Esophagus squamous epithelium (tissue), 4 donors: ENCODE measurements at regions not wholly inside any gene's neighbourhood (a gene's known extent, or its start where the extent isn't known, plus 50 kb on each side); places are given as distances from the start of the nearest gene placed in this dataset.

Experiments
- POLR2A ChIP-seq, 4 donors: fragments of 450-650 bp; IDR thresholded peaks; one replicate each; pipeline ENCODE4 v1.6.1; 2017; ENCODE audit warnings: antibody characterized with exemption in 4 of 4, mild to moderate bottlenecking in 4 of 4, moderate library complexity in 3 of 4
- TF ChIP-seq, protein P1 (sequence below), 6 experiments: fragments of 450-650 bp in 4 of 6; fragments of 200-600 bp in 2 of 6; sonication (generic) in 2 of 6; IDR thresholded peaks; one replicate each; pipeline ENCODE4 v1.5.1; 2016 to 2019; ENCODE audit warnings: antibody characterized with exemption in 6 of 6, mild to moderate bottlenecking in 4 of 6, moderate library complexity in 4 of 6

DNA sequence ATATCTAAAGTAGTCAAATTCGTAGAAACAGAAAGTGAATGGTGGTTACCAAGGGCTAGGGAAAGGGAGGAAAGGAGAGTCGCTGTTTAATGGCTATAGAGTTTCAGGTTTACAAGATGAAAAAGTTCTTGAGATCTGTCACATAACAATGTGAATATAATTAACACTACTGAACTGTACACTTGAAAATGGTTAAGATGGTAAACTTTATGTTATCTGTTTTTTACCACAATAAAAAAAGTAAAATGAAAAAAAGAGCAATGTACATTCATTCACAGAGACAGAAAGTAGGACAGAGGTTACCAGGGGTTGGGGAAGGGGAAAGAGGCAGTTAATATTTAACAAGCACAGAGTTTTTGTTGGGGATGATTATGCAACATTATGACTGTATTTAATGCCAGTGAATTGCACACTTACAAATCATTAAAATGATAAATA, 53.3 kb upstream of the SEC16B start:
- no peak for TF ChIP-seq POLR2A (IDR thresholded peaks at IDR 0.05)
- TF ChIP-seq, protein P1, sequence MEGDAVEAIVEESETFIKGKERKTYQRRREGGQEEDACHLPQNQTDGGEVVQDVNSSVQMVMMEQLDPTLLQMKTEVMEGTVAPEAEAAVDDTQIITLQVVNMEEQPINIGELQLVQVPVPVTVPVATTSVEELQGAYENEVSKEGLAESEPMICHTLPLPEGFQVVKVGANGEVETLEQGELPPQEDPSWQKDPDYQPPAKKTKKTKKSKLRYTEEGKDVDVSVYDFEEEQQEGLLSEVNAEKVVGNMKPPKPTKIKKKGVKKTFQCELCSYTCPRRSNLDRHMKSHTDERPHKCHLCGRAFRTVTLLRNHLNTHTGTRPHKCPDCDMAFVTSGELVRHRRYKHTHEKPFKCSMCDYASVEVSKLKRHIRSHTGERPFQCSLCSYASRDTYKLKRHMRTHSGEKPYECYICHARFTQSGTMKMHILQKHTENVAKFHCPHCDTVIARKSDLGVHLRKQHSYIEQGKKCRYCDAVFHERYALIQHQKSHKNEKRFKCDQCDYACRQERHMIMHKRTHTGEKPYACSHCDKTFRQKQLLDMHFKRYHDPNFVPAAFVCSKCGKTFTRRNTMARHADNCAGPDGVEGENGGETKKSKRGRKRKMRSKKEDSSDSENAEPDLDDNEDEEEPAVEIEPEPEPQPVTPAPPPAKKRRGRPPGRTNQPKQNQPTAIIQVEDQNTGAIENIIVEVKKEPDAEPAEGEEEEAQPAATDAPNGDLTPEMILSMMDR (IDR thresholded peaks at IDR 0.05) = no peak
